GDM1 (cell line): ENCODE measurements at regions not wholly inside any gene's neighbourhood (a gene's known extent, or its start where the extent isn't known, plus 50 kb on each side); places are given as distances from the start of the nearest gene placed in this dataset.

Source experiments
- DNase-seq: peaks from one replicate; lab custom pipeline; 2025; lab: John Stamatoyannopoulos, UW

- DNase-seq, result no peak
Observed at GRCh38 chr20:52645822-52646221, 326.3 kb upstream of the TSHZ2 start.

DNA sequence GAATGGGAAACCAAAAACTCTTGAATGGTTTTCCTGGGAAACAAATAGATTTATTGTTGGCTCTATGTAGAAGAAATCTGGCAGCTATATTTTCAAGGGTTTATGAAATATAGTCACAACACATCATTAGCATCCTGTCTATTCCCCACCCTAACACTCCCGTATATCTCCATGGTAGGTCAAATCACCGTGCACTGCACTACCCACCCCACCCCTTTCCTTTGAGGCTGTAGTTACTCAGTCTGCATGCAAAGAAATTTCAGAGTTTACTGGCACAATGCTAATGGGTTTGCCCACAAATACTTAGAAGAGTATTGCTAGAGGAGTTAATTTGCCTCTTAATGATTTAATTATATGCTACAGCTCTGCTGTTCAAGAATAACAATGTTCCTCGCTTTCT lies 329.1 kb upstream of the TSHZ2 start:
- DNase-seq, result no peak

DNA sequence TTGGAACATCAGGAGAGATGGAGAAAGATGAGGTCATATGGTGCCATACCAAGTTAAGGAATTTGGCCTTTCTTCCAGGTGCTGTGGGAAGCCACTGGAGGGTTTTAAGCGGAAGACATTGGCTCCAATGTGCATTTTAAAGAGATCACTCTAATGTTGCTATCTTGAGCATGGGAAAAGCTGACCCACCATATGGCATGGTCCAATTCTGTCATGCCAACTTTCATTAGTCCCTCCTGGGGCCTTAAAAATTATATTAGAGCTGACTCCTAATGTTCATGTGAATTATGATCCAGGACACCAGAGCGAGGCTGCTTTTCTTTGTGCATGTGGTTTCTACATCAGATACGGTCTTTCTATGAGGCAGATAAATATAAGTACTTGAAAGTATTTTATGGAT lies 335.0 kb upstream of the TSHZ2 start:
- DNase-seq, result no peak

DNA sequence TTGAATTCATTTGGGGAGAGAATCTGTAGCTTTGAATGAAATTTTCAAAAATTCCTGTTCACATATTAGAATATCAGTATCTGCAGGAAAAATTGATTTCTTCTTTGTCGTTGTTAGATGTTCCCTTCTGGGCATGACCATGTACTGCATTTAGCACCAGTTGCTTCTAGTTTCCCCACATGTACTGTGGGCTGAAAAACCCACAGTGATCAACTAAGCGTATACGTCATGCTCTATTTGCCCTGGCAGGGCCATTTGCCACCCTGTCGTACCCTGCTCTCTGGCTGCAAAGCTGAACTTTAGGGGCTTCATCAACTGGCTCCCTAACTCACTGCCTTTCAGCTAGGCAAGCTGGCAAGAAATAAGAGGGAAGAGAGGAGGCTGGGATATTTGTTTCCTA lies 340.7 kb upstream of the TSHZ2 start:
- DNase-seq, result no peak

DNA sequence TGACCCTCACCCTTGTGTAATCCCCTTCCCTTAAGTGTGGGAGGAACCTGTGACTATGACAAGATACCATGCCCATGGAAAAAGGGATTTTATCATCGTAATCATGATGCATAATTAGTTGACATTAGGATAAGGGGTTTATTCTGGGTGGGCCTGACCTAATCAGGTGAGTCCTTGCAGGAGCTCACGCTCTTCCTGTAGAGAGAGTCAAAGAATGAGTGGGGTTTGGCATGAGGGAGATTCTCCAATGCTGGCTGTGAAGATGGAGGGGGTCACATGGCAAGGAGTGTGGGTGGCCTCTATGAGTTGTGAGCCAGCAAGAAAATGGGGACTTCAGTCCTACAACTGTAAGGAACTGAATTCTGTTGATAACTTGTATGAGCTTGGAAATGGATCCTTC lies 342.0 kb upstream of the TSHZ2 start:
- DNase-seq, result no peak

DNA sequence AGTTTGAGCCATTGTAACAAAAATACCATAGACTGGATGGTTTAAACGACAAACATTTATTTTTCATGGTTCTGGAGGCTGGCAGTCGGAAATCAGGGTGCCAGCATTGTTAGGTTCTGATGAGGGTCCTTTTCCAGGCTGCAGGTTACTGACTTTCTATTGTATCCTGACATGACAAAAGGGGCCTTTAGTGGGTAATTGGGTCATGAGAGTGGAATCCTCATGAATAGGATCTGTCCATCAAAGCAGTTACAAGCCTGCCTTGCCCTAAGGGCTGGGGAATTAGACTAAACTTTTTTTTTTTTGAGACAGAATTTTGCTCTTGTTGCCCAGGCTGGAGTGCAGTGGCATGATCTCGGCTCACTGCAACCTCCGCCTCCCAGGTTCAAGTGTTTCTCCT lies 347.9 kb upstream of the TSHZ2 start:
- no peak for DNase-seq

DNA sequence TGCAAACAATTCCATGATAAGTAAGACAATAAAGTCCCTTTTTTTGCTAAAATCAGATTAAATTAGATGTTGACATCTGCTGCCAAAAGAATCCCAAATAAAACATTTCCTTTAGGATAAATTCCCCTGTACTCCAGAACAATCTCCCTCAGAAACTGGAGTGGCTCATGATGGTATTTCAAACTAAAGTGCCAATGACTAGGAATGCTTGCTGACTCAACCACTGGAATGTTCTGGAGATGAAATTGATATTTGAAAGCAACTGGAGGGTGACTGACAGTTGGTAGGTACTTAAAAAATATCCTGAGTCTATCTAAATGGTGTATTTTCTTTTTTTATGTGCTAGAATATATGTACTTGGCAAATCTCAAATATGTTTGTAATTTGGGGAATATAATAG lies 350.1 kb upstream of the TSHZ2 start:
- no peak for DNase-seq

DNA sequence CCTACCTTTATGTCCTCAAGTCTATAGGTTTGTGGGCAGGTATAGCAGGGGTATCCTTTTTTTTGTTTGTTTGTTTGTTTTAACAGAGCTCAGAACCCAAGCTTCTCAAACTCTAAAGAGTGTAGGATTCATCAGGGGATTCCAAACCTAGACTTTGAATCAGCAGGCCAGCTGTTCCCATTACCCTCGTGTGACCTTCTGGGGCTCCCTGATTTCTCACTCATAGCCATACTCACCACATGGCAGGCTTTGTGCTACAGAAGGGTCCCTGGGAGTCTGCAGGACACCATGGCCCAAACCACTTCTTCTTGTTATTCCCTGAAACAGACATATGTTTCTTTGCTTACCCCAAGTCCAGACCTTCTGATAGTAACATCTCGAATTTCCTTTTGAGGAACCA lies 350.8 kb upstream of the TSHZ2 start:
- DNase-seq, result no peak

DNA sequence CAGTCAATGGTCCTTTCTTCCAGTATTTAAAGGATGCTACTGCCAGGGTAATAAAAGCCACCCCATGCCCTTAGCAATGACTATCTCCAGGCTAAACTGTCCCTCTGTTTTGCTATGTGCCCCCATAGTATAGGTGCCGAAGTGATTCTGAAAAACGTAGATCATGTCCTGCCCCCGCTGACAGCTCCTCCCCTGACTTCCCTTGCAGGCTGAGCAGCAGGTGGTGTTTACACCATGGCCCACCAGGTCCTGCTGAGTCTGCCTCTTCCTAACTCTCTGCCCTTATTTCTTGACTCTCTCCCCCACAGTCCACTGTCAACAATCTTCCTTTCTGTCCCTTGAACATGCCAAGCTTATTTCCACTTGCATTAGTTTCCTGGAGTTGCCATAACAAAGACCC lies 352.5 kb upstream of the TSHZ2 start:
- DNase-seq, result no peak

GRCh38 chr20:52619101-52619500 lies 353.1 kb upstream of the TSHZ2 start:
- no peak for DNase-seq

DNA sequence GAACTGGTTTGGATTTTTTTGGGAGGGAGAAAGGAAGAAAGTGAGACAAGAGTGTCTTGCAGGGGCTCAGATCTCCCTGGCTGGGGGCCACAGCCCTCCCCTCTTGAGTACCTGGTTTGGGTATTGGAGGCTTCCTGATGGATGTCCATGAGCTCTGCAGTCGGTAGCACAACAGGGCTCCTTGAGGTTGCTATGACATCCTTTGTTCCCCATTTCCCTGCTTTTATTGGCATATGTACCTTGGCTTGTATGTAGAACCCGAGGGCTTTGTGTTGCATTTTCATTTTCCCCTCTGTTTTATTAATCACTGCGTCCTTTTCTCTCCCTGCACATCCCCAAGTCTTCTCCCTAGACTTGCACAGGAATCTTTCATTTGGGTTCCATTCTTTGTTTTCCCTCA lies 355.5 kb upstream of the TSHZ2 start:
- no peak for DNase-seq

GRCh38 chr20:52614051-52614863 lies 357.9 kb upstream of the TSHZ2 start:
- no peak for DNase-seq

GRCh38 chr20:52612046-52612632 lies 360.0 kb upstream of the TSHZ2 start:
- DNase-seq, result no peak

- DNase-seq, result no peak
Observed at GRCh38 chr20:52610749-52611148, 361.4 kb upstream of the TSHZ2 start.

DNA sequence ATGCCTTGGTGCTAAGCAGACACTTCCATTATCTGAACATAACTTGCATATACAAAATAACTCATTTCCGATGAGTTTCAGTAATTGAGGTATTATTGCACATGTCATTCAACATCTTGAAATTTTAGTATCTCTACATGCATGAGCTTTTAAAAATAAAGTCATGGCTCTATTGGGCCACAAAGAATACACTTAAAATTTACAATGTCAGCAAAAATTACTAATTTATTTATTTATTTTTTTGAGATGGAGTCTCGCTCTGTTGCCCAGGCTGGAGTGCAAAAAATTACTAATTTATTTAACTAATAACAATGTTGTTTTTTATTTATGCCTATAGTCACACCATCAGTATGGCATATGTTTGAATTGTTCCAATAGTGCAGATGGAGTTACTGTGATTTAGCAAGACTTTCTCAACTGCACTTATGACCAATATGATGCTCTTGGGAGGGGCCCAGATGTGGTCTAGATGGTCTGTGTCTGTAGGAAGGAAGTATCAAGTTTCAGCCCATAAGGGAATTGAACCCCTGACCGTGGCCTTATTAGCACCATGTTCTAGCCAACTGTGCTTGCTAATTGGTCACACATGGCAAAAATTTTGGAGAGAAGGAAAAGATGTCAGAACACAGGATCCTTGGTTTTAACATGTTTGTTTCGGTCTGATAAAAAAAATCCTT lies 370.7 kb upstream of the TSHZ2 start:
- no peak for DNase-seq

GRCh38 chr20:52596256-52596655 lies 375.9 kb upstream of the TSHZ2 start:
- DNase-seq, result no peak

DNA sequence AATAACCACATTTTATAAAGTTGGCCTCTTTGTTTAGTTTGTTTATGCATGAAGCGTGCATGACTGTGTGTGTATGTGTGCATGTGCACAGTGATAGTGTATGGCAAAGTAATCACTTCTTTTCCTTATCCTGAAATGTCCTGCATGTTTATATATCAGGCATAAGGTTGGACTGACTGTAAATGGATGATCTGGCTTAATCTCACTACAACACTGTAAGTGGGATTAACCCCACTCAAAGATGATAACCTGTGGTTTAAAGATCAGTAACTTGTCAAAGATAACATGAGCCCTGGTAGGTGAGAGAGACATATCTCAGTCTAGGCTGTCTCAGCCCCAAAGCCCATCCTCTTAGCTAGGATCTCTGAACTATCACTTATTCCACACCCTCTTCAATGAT lies 376.6 kb upstream of the TSHZ2 start:
- no peak for DNase-seq

DNA sequence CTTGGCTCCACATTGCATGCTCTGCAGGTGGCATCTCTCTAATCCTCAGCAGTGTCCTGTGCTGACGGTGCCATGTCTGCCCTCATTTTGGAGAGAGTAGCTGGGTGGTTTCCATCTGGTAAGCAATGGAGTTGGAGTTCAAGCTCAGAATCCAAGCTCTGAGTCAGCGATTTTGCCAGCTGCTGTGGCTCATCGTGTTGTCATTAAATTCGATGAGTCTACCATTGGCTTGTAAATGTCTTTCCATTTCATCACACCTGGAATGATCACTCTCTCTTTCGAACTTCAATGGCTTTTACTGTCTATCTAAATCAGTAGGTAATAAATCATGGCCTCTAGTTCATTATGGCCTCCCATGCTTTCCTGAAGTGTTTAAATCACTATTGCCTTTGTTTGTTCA lies 378.5 kb upstream of the TSHZ2 start:
- DNase-seq, result no peak

- DNase-seq, result no peak
Observed at GRCh38 chr20:52592567-52592966, 379.6 kb upstream of the TSHZ2 start.

DNA sequence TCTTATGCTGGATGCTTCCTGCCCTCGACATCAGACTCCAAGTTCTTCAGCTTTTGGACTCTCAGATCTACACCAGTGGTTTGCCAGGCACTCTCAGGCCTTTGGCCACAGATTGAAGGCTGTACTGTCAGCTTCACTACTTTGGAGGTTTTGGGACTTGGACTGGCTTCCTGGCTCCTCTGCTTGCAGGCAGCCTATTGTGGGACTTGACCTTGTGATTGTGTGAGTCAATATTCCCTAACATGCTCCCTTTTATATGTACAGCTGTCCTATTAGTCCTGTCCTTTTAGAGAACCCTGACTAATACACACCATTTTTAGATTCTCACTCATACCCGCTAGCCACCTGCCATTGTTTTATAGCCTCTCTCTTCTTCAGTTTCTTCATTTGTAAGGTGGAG lies 382.1 kb upstream of the TSHZ2 start:
- no peak for DNase-seq

DNA sequence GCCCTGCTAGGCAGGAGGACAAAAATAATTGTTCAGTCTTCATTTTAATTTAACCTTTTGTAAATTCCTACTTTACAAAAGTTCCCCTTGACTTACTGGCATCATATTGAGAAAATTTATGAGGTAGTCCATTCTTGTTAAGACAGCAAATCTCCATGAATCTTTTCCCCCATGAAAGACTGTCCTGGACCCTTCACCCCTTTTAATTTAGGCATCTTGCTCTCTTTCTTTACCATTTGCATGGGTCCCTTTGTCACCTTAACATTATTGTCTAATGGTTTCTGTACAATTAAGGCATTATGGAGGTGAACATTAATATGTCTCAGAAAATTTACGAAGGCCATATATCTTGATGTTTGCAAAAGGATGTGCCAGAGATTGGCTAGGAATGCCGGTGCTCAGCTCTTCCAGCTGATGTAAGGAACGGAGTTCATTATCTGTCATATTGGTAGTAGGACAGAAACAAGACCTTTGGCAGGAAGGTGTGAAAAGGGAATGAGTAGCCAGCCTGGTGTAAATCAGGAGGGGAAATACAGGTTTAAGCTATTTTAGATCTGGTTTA lies 382.8 kb upstream of the TSHZ2 start:
- no peak for DNase-seq

- DNase-seq, result no peak
Observed at GRCh38 chr20:52586660-52587059, 385.5 kb upstream of the TSHZ2 start.

- DNase-seq, result no peak
Observed at GRCh38 chr20:52585333-52585732, 386.8 kb upstream of the TSHZ2 start.
